DND-41 (cell line): ENCODE measurements at regions not wholly inside any gene's neighbourhood (a gene's known extent, or its start where the extent isn't known, plus 50 kb on each side); places are given as distances from the start of the nearest gene placed in this dataset.

ENCODE experiments used
- ATAC-seq: fragments of 200-7000 bp; cut with Tn5 transposase; 3 replicates; pipeline ENCODE4 v1.9.1; 2021; ENCODE audit warnings: low read depth; ENCODE audit not compliant: insufficient read depth
- DNase-seq: peaks from one replicate; pipeline ENCODE4 v3.0.0-alpha.2; 2020
- H2AFZ ChIP-seq: 2 replicates; pipeline ENCODE4 v1.6.0; 2012; ENCODE audit warnings: low read depth, low read length
- H3K27ac ChIP-seq: 2 replicates; pipeline ENCODE4 v1.5.1; 2012; ENCODE audit warnings: low read length, inconsistent platforms
- H3K27me3 ChIP-seq: fragments of 200-600 bp; sonication (generic); 2 replicates; pipeline ENCODE4 v1.6.0; 2012; ENCODE audit warnings: low read length, mild to moderate bottlenecking, inconsistent platforms; ENCODE audit not compliant: insufficient read depth, poor library complexity
- H3K36me3 ChIP-seq: 2 replicates; pipeline ENCODE4 v1.5.1; 2012; ENCODE audit warnings: low read length, inconsistent platforms; ENCODE audit not compliant: insufficient read depth
- H3K4me1 ChIP-seq: 2 replicates; pipeline ENCODE4 v1.5.1; 2012; ENCODE audit warnings: mild to moderate bottlenecking, low read length; ENCODE audit not compliant: insufficient read depth
- H3K4me2 ChIP-seq: 2 replicates; pipeline ENCODE4 v1.6.0; 2012; ENCODE audit warnings: mild to moderate bottlenecking, moderate library complexity, low read length, inconsistent platforms; ENCODE audit not compliant: insufficient read depth
- H3K4me3 ChIP-seq, 2 experiments: fragments of 200-600 bp in 1 of 2; shearing (Covaris generic) in 1 of 2; 2 replicates each; pipeline ENCODE4 v1.5.1; 2012 to 2016; ENCODE audit warnings: inconsistent platforms in 2 of 2, low read length in 2 of 2, mild to moderate bottlenecking in 2 of 2, low read depth in 1 of 2, moderate library complexity in 1 of 2
- H3K79me2 ChIP-seq: 2 replicates; pipeline ENCODE4 v1.6.0; 2012; ENCODE audit warnings: low read length, inconsistent platforms; ENCODE audit not compliant: insufficient read depth
- H3K9ac ChIP-seq: 2 replicates; pipeline ENCODE4 v1.6.0; 2012; ENCODE audit warnings: low read depth, mild to moderate bottlenecking, inconsistent platforms, low read length, moderate library complexity
- H3K9me3 ChIP-seq: 2 replicates; pipeline ENCODE4 v1.5.1; 2012; ENCODE audit warnings: low read length, moderate library complexity, mild to moderate bottlenecking, inconsistent platforms; ENCODE audit not compliant: insufficient read depth, severe bottlenecking
- H4K20me1 ChIP-seq: 2 replicates; pipeline ENCODE4 v1.6.0; 2012; ENCODE audit warnings: low read length; ENCODE audit not compliant: insufficient read depth
- EZH2 ChIP-seq: IDR thresholded peaks from 3 replicates; pipeline ENCODE4 v1.6.1; 2012; ENCODE audit warnings: borderline replicate concordance, low read depth, mild to moderate bottlenecking, moderate library complexity, low read length, inconsistent platforms; ENCODE audit not compliant: severe bottlenecking
- TF ChIP-seq, protein P1 (sequence below): IDR thresholded peaks from 2 replicates; pipeline ENCODE4 v1.5.1; 2012; ENCODE audit warnings: borderline replicate concordance, low read length, moderate library complexity, mild to moderate bottlenecking; ENCODE audit not compliant: poor library complexity, severe bottlenecking; ENCODE audit errors: extremely low read depth

DNA sequence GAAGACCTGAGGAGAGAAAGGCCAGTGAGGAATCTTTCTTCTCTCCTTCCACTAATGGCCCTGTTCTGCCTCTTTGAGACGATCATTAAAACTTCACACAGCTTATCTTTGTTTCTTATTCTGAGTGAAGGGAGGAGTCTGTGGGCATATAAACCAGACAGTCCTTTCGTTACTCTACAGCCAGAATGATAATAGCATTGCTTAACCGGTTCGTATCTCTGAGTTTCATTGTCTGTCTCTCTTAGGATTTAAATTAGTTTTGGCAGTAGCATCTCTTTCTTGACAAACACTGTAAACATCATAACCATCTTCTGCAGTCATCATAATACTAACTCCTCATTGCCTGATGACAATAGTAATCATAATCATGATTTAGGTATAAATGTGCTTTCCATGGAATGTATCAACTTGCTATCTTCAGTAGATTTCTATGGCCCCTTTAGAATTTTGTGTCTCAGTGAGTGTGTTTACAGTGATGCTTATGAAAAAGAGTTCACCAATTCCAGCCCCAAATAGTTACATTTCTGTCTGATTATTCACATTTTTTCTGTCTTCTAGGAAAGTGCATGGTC, 618.8 kb upstream of the KLF4 start:
- H3K27ac ChIP-seq, result no peak overlapping the region
- no peaks in the 10 kb centered on the region for H4K20me1 ChIP-seq
- H3K27me3 ChIP-seq, result no peaks in the 10 kb centered on the region
- DNase-seq (no peak), ATAC-seq (no peak)
- H3K4me3 ChIP-seq, result no peak overlapping the region
- no peak for TF ChIP-seq EZH2
- TF ChIP-seq, protein P1, sequence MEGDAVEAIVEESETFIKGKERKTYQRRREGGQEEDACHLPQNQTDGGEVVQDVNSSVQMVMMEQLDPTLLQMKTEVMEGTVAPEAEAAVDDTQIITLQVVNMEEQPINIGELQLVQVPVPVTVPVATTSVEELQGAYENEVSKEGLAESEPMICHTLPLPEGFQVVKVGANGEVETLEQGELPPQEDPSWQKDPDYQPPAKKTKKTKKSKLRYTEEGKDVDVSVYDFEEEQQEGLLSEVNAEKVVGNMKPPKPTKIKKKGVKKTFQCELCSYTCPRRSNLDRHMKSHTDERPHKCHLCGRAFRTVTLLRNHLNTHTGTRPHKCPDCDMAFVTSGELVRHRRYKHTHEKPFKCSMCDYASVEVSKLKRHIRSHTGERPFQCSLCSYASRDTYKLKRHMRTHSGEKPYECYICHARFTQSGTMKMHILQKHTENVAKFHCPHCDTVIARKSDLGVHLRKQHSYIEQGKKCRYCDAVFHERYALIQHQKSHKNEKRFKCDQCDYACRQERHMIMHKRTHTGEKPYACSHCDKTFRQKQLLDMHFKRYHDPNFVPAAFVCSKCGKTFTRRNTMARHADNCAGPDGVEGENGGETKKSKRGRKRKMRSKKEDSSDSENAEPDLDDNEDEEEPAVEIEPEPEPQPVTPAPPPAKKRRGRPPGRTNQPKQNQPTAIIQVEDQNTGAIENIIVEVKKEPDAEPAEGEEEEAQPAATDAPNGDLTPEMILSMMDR, result no peak
- no peaks in the 10 kb centered on the region for H3K4me1 ChIP-seq
- no peak overlapping the region for H2AFZ ChIP-seq
- H3K4me2 ChIP-seq, result no peak overlapping the region
- H3K79me2 ChIP-seq, result no peaks in the 10 kb centered on the region
- no peak overlapping the region for H3K9ac ChIP-seq
- no peaks in the 10 kb centered on the region for H3K9me3 ChIP-seq
- no peaks in the 10 kb centered on the region for H3K36me3 ChIP-seq

DNA sequence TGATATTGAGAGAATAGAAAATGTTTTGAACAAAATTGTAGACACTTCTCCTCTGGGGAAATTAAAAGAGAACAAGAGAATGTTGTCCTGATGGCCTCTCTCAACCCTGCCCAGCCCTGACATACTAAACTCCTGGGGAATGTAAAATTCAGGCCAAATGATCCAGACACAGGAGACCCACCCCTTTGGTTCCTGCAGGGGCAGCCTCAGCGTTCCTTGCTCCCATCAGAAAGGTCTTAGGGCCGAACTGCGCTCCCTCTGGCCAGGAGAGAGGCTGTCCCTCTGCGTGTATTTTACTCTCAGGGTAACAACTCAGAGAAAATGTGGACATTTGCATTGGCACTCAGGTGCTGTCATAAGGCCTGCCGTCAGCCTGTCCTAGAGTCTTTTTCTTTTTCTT, 616.3 kb upstream of the KLF4 start:
- Histone ChIP-seq H3K9ac (no peak overlapping the region), H3K27me3 (no peaks in the 10 kb centered on the region), H3K4me2 (no peak overlapping the region), H3K9me3 (no peaks in the 10 kb centered on the region), H3K4me3 (no peak overlapping the region), H3K4me1 (no peaks in the 10 kb centered on the region), H3K36me3 (no peaks in the 10 kb centered on the region), H3K27ac (no peak overlapping the region), H4K20me1 (no peaks in the 10 kb centered on the region), H3K79me2 (no peaks in the 10 kb centered on the region), H2AFZ (no peak overlapping the region)
- DNase-seq (no peak), ATAC-seq (no peak)
- no peak for TF ChIP-seq EZH2
- TF ChIP-seq, protein P1, result no peak

DNA sequence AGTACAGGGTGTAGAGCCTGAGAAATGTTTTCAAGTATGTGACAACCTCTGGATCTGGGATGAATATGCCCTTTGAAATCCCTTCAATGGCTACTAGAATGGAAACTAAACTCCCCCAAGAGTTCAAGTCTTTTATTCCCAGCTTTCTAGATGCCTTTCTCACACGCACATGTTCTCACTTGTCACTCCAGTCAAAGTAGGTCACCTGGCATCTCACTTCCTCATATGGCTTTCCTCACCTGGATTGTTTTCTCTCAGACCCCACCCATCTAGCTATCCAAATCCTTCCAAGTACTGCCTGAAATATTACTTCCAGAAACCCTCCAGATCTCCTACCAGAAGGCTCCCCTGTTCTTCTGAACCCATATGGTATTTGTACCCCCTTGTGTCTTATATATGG, 615.4 kb upstream of the KLF4 start:
- TF ChIP-seq, protein P1, result no peak
- no peak for TF ChIP-seq EZH2
- no peak for DNase-seq
- H3K9ac ChIP-seq, result no peak overlapping the region
- no peaks in the 10 kb centered on the region for H3K79me2 ChIP-seq
- no peak overlapping the region for H2AFZ ChIP-seq
- no peaks in the 10 kb centered on the region for H3K4me1 ChIP-seq
- H3K9me3 ChIP-seq, result no peaks in the 10 kb centered on the region
- no peak overlapping the region for H3K4me2 ChIP-seq
- H3K36me3 ChIP-seq, result no peaks in the 10 kb centered on the region
- no peak overlapping the region for H3K27ac ChIP-seq
- no peak for ATAC-seq
- no peak overlapping the region for H3K4me3 ChIP-seq
- H3K27me3 ChIP-seq, result no peaks in the 10 kb centered on the region
- no peaks in the 10 kb centered on the region for H4K20me1 ChIP-seq
